Glomerular endothelial cell (primary cell): ENCODE measurements at regions not wholly inside any gene's neighbourhood (a gene's known extent, or its start where the extent isn't known, plus 50 kb on each side); places are given as distances from the start of the nearest gene placed in this dataset.
"Not testable (repeated sequence)": the region's sequence is repeated elsewhere in the genome, so short reads cannot be mapped to it uniquely, and the experiment has no call there.

Source experiments
- DNase-seq: peaks from one replicate; pipeline ENCODE4 v3.0.0-alpha.2; 2011; ENCODE audit warnings: low read depth, low spot score; ENCODE audit errors: extremely low read depth

DNA sequence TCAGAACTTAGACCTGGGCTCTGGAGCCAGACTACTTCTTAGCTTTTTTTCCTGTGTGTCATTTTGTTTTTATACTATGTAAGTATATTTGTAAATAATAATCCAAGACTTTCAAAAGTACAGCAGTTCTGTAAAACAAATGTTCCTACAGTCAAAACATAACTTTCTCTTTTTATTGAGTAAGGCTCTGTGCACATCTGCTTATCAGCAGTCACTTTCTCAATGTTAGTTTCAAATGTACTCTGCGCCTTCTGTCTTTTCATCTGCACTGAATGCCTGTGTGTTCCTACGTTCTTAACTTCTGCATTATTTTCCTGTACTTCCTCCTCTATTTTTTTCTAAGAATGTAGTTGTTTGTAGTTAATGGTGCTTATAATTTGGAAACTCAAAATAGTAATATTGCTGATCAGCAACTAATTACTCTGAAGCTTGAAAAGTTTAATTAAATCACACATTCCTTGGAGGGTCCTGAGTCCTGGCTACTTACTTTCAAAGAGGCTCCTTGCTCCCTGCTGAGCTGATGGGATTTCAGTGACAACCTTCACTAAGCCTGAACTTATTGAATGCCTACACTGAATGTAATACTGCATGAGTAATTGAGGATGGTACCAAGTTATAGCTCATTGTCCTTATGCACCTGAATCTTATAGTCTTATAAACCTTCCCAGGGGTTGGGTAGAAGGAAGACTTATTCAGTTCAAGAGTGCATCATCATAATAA lies 329.9 kb downstream of the KCNJ2 start:
- no peak for DNase-seq

DNA sequence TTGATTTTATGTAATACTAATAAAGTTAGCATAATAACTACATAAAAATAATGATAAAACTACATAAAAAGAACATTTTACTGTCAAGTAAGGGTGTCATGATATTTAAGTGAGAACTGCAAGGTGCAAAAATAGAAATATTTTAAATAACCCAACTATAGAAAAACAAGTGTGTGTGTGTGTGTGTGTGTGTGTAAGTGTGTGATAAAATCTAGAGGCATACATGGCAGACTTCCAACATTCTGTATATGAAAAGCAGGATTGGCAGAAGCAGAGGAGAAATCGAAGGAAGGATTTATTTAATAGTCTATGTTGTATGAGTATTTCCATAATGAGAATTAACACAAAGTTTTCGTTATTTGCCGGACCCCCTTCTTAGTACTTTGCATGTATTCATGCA lies 334.1 kb downstream of the KCNJ2 start:
- no peak for DNase-seq

DNA sequence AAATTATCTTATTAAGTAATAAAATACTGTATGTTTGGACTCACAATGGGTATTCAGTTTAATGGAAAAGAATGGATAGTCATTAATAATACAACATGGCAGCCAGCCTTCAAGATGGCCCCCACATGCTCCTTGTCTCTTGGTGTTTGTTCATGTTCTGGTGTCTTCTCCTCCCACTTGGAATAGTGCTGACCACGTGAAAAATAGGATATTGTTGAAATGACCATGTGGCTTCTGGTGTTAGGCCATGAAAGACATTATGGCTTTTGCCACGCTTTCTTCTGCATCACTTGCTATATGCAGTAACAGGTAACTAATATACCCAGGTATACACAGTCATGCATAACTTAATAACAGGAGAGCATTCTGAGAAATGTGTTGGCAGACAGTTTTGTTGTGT lies 341.0 kb downstream of the KCNJ2 start:
- DNase-seq: no peak

DNA sequence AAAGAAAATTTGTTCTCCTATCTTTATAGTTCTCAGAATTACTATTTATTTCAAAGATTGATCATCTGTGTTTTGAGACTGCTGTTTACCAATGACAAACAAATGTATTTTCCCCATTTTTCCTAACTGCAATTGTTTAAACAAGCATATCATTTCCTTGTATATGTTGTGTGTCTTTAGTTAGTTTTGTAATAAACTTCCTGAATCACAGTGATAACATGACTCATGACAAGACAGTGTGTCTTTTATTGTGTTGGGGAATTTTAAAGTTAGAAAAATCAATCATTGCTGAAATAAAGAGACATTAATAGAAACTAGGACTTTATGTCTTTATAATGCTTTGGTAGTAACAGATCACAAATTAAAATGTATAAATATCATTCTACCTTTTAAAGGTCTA lies 348.5 kb downstream of the KCNJ2 start:
- DNase-seq: no peak

DNA sequence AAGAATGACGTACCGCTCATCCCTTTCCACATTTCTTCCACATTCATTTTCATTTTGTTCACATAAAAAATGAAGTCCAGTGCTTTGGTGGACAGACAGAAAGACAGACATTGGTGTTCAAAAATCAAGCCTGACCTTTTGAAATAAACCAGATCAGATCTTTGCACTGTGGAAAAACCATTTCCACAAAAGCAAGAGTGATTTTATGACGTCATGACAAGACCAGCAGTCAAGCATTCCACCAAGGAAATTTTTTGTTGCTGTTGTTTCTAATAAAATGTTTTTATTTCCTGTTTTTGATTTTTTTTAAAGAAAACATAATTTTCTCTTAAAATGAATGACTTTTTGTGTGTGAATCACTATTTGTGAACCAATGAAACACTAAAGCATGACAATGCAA lies 350.0 kb downstream of the KCNJ2 start:
- no peak for DNase-seq

DNA sequence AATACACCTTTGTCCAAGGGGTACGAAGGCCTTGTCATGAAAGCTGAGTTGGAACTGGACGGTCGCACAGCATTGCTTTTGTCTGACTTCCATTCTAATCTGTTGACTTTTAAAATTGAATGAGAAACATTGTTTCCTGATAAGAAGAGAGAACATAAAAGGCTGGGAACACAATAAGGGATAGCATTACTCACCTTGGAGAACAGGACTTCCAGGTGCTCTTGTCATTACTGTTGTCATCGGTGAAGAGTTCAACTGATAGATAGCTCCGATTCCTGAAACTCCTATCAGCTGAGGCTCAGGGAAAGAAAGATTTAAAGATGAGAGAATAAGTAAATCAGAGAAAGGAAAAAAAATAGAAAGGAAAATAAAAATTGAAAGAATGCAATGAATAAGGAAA lies 351.1 kb downstream of the KCNJ2 start:
- no peak for DNase-seq

DNA sequence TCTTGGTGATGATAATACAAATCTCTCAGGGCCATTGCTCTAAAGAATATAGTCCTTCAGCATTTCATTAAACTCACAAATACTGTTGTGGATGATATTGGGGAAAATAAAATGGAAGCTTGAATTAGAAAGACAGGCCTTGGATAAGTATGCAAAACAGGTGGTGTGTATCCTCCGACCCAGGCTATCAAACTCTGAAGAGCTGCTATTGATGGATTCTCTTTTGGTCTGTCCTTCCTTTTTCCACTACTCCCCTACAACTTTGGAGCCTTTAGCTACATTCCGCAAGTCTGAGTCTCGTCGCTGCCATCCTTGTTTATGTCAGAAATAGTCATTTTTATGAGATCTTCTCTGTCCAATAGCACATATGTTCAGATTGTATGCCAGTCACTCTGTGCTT lies 351.6 kb downstream of the KCNJ2 start:
- DNase-seq: no peak

DNA sequence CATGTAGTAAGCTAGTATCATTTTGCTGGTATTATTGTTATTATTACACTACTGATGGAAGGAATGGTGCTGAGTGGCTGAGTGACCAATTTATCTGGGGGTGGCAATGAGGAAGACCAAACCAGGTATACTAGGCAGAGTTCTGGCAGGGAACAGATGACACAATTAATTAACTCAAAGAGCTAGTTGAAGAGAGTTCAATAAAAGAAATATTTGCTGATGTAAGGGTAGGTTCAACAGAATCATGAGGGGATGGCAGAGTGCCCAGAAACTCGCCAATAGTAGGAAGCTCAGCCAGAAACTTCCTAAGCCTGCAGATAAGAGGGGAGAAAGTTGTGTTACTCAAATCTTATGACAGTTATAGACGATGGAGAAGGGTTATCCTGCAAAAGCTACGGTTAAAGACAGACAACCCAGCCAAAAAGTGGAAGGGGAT lies 352.5 kb downstream of the KCNJ2 start:
- peak; percentile 20 for DNase-seq

DNA sequence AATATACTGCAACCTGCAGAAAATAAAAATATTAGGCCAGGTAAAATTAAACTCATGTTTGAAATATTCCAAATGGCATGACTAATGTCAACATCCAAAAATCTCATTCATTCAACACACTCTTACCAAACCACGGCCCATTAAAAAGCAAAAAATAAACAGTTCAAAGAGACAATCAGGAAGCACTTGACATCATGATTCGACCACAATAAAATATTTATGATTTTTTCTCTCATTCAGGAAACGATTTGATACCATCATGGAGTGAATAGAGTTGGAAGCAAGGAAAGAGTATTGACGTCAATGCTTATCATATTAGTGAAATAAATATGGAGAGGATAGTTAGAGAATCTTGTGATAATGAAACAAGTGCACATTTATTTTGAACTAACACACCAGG lies 354.1 kb downstream of the KCNJ2 start:
- DNase-seq: no peak

DNA sequence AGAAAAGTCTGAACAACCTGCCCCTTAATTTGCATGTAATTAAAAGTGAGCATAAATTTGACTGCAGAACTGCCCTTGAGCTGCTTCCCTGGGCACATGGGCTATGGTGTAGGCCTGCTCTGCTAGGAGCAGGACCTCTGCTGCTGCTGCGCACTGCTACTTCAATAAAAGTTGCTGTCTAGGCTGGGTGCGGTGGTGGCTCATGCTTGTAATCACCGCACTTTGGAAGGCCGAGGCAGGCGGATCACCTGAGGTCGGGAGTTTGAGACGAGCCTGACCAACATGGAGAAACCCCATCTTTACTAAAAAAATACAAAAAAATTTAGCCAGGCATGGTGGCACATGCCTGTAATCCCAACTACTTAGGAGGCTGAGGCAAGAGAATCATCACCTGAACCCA lies 355.7 kb downstream of the KCNJ2 start:
- DNase-seq: not testable (repeated sequence)

DNA sequence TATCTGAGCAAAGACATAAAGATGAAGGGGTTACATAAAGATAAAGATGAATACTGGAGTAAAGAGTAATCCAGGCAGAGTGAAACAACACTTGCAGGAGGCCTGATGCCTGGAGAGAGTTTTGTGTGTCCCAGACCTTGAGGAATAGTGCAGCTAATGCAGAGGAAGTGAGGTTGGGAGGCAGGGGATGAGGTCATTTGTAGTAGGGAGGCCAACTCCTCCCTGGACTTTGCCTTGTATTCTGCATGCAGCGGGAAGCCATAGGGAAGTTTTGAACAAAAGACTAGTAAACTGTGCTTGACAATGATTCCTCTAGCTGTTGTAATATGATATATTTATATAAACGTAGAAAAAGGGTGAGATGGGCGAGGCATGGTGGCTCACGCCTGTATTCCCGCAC lies 356.6 kb downstream of the KCNJ2 start:
- no peak for DNase-seq

DNA sequence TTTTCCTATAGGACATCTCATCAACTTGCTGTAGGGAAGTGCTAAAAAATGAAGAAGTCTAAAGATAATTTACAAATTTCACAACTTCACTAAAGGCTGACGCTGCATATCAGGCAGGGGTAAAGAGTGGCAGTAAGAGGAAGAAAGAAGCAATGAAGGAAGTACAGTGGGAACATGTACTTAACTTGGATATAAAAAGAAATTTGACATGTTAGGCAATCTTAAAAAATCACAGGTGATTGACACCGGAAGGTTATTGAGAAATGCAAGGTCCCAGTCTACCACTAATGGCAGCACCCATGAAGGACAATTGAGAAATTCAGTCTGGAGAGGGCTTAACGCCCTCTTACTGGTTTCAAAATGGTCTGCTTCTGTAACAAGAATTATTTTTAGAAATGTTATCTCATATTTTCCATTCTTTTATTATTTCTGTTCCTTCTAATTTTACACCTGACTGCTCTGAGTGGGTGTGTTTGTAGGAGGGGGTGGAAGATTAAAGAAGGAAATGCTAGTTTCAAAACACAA lies 358.1 kb downstream of the KCNJ2 start:
- DNase-seq: no peak

DNA sequence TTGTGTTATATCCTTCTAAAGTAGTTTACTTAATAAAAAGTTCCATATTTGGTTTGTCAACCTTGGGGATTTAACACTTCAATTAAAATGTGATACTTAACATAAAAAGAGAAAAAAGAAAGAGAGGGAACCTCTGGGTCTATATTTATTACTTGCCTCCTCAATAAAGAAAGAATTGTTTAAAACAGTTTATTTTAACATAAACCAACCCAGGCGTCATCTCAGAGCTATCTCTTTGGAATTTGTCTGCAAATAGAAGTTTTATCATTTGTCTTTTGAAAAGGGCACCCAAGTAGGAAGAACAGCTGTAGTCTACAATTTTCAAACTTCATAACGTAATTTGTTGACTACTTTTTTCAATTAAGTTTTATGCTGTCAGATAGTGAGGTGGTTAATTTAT lies 364.1 kb downstream of the KCNJ2 start:
- DNase-seq: no peak

DNA sequence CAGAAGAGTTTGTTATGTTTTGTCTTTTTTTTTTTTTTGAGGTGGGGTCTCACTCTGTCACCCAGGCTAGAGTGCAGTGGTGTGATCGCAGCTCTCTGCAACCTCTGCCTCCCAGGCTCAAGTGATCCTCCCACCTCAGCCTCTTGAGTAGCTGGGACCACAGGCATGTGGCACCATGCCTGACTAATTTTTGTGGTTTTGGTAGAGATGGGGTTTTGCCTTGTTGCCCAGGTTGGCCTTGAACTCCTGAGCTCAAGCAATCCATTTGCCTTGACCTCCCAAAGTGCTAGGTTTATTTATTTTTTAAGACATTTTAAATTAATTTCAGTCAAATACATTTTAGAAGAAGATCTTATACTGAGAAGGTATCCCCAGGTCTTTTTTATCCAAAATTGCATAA lies 366.7 kb downstream of the KCNJ2 start:
- DNase-seq: no peak

DNA sequence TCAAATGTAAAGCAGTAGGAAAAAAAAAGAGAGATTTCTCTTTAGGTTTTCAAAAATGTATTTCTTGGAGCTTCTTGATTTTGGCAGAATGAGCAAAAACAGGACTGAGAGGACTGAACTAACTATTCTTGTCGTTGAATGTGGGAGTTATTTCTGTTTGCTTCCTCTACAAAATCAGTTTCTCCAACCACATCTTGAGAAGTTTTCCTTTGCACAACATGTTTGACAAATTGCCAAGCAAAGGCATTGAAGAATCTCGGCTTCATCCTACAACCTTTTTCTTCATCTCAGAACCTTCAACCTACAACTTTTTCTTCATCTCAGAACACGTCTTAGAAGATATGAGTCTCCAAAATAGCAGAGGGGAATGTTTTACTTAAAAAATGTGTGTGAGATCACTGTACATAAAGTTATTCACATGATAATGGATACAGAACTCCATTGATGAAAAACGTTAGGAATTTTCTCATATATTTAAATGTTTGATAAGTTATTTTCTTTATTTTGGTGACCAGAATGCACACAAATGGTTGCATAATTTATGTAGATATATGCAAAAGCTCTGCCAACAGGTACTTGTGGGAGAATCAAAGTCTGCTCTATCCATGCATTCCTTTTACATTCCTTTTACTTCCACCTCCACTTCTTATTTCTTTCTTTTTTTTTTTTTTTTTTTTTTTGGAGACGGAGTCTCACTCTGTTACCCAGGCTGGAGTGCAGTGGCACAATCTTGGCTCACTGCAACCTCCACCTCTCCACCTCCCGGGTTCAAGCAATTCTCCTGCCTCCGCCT lies 370.0 kb downstream of the KCNJ2 start:
- no peak for DNase-seq

DNA sequence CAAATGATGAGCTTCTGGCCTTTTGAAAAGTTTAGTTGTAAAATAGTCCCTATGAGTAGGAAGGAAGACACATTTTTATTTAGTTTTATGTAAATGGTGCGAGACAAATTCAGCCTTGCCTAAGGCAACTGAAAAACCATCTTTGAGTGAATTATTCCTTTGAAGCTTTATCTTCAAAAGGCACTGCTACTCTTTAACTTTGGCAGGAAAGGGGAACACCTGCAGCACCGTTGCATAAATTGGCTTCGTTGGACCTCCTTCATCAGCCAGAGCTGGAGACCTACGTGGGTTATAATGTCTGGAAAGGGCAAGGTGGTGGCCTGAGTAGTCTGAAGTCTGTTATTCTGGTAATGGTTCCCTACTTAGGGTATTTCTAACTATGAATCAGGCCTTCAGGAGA lies 373.5 kb downstream of the KCNJ2 start:
- no peak for DNase-seq

DNA sequence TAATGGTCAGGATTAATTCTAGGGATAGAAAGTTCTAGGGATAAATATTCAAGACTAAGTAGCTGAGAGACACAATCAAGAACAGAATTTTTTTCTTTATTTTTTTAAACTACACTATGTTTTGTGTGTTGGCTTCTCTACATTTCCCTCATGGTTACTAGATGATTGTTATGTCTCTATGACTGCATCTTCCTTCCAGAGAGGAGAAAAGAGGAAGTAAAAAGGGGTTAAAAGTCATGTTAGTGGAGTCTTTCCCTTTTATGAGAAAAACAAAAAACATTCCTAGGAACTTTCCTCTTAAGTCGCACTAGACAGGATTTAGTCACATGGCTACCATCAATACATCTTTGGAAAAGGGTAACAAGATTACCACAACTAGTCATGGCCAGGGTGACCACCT lies 375.0 kb downstream of the KCNJ2 start:
- no peak for DNase-seq

DNA sequence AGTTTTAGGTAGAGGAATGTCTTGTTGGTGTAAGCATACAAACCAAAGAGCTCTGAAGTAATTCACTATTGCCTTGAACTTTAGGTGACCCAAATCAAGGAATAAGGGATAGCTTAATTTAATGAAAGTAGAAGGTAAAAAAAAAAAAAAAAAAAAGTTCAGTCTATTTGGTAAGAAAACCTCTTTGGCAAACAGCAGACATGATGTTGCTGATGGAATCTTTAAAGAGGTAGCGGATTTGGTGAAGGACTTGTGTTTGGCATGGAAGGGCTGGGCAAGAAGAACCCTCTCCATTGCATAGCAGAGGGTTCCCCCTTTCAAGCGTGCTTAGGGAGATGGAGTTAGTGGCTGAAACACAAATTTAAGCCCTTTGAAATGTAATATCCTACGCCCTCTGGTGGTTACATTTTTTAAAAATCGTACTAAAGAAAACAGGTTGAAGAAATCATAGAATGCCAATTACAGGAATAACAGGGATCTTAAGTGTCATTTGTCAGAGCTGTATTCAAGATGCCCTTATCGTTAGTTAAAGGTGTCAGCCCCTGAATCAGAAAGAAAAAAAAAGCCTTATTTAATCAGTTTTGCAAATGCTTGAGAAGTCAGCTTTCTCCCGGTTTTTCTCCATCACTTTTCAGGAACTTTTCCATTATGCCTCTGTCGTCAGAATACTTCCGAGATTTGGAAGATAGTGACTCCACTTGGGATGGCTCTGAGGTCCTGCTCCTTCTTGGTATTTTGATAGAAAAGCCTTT lies 383.1 kb downstream of the KCNJ2 start:
- DNase-seq: no peak

DNA sequence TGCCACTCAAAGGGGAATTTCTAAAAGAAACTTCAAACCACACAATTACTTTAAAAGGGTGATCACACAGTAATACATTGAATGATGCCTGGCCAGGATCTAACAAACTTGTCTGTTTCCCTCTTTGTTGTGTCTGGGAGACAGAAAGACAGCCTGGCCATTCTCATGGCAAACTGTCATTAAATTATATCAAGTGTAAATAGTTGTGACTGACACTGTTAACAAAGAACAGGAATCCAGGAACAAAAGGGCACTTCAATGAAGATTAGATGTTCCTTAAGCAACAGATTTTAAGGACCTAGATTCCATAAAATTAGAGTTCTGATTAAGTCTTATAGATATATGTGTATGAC lies 383.6 kb downstream of the KCNJ2 start:
- DNase-seq: no peak

DNA sequence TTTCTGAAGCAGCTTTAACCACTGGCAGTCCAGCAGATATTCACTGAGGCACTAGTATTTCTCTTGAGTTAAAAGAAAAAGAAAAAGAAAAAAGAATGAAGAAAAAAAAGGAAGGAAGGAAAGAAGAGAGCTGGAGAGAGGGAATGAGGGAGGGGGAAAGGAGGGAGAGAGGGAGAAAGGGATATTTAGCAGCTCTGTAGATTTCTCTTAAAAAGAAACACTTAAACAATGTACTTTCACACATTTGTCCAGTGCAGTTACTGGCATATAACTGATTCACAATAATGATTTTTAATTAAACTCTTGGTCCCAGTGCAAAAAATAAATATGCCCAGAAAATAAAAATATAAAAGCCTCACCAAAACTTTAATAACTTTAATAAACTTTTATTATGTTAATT lies 386.4 kb downstream of the KCNJ2 start:
- DNase-seq: no peak

DNA sequence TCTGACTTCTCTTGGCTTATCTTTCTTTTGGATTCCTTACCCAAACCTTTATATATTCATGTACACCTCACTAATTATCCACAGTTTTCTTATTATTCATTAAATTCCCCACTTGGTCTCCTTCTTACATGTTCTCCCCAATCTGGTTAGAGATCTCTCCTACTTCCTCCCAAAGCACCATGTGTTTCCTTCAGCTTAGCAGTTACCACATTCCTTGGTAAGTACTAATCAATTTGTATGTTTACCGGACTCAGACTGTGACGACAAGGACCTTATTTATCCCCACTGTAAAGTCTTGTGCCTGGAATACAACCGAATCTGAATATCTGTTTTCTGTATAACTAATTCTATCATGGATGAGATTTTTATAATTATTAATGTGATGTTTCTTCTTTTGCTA lies 389.5 kb downstream of the KCNJ2 start:
- DNase-seq: peak; percentile 85

DNA sequence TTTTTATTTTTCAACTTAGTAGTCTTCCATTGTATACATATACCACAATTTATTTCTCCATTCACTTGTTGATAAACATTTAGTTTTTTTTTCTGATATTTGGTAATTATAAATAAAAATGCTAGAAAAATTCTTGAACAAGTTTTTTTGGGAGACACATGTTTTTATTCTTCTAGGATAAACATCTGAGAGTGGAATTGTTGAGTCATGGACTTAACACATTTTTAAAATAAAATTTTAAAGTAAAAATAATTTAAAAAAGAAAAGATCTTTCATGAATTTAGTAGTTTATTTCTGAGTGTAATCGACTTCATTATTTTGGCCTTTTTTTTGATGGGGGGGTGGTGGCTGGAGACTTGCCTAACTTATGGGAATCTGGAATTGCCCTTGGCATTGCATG lies 391.1 kb downstream of the KCNJ2 start:
- no peak for DNase-seq
